GM19025 (cell line): ENCODE measurements at regions not wholly inside any gene's neighbourhood (a gene's known extent, or its start where the extent isn't known, plus 50 kb on each side); places are given as distances from the start of the nearest gene placed in this dataset.

Experiments used
- ATAC-seq: cut with Tn5 transposase; IDR thresholded peaks from one replicate; pipeline ENCODE4 v1.9.1; 2021; ENCODE audit warnings: mild to moderate bottlenecking, low read depth, moderate library complexity; ENCODE audit not compliant: unreplicated experiment

DNA sequence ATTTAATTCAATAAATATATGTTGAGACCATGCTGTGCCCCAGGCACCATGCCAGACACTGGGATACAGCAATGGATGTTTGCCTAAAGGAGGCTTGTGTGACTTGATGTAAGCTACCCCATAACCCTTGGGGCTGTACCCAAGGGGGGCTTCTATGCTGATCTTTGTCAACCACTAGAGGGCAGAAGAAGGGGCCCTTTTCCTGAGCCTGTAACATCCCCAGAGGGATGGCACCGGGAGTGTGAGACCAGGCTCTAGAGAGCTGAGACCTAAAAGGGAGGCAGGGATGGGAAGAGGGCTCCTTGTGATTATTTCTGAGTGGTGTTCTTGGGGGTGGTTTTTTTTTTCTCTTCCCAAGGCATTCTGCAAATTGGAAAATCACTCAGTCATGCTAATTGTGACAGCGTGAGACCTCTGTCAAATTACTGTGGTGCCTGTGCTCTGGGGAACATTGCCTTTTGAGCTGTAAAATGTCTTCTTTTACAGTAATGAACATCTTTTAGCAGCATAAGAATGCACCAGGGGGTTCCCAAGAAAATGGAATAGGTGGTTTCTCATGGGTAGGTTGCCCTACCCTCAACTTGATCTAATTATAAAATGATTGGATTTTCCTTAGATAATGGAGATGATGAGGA, 138.7 kb upstream of the SLC24A3 start:
- ATAC-seq: no peak

- no peak for ATAC-seq
These were observed 138.1 kb upstream of the SLC24A3 start for GRCh38 chr20:19074356-19074755.

- ATAC-seq: peak; percentile 46
These were observed 137.5 kb upstream of the SLC24A3 start for GRCh38 chr20:19074828-19075516.

- no peak for ATAC-seq
These were observed 134.8 kb upstream of the SLC24A3 start for GRCh38 chr20:19077370-19078220.

- no peak for ATAC-seq
These were observed 133.7 kb upstream of the SLC24A3 start for GRCh38 chr20:19078448-19079373.

- no peak for ATAC-seq
These were observed 132.7 kb upstream of the SLC24A3 start for GRCh38 chr20:19079536-19080299.

DNA sequence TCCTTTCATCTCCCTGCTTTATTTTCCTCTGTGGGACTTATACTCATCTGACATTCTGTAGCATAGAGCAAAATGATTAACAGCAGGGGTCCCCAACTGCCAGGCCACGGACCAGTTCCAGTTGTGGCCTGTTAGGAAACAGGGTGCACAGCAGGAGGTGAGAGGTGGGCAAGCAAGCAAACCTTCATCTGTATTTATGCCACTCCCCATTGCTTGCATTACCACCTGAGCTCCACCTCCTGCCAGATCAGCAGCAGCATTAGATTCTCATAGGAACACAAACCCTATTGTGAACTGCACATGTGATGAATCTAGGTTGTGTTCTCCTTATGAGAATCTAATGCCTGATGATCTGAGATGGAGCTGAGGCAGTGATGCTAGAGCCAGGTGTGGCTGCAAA, 130.5 kb upstream of the SLC24A3 start:
- ATAC-seq: no peak

- no peak for ATAC-seq
These were observed 129.3 kb upstream of the SLC24A3 start for GRCh38 chr20:19083136-19083621.

DNA sequence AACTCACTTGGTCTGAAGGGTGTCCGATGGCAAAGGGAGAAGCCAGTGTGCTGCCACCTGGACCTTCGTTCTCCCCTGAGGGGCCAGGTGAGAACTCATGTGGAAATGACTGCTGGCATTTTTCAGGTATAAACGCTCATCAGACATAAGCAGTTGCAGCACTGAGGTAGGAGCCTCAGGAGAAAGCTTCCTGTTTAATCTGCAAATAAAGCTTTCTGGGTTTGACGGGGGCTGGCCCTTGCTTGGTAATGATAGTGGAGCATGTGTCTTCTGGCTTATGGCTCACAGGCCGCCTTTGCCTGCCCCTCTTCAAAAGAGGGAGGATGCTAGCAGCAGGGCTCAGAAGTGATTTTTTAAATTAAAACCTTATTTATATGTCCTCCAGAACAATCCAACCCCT, 122.1 kb upstream of the SLC24A3 start:
- no peak for ATAC-seq

GRCh38 chr20:19094959-19095541, 117.4 kb upstream of the SLC24A3 start:
- no peak for ATAC-seq

GRCh38 chr20:19095762-19096161, 116.7 kb upstream of the SLC24A3 start:
- ATAC-seq: no peak

DNA sequence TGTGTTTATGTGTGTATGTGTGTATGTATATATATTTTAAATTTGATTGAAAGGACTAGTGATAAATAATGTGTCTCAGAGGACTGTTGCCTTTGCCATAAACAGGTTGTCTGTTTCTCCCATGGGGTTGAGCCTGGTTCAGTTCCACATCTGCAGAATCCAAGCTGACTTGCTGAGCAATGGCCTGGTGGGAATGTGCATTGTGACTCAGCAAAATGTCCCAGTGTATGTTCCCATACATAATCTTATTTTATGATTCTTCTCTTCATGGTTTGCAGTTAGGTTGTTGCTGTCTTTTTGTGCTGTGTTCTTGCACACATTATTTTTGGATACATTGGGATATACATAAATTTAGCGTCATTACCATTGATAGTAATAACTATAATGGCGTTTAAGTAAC, 115.6 kb upstream of the SLC24A3 start:
- ATAC-seq: no peak

DNA sequence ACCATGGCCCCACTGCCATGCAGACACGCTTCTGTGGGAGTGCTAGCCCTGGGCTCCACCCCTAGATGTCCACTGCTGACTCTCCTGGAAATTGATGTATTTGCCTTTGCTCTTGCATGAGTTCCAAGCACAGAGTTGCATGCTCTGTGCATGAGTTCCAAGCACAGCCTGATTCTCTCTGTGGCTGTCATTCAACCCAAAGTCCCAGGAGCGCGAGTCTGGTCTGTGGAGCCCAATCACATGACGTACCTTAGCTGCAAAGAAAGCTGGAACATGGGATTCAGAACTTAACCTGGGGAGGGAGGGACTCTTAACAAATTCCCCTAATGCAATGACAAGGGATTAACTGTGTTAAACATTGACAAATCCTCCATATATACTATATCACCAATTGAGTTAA, 114.3 kb upstream of the SLC24A3 start:
- no peak for ATAC-seq

DNA sequence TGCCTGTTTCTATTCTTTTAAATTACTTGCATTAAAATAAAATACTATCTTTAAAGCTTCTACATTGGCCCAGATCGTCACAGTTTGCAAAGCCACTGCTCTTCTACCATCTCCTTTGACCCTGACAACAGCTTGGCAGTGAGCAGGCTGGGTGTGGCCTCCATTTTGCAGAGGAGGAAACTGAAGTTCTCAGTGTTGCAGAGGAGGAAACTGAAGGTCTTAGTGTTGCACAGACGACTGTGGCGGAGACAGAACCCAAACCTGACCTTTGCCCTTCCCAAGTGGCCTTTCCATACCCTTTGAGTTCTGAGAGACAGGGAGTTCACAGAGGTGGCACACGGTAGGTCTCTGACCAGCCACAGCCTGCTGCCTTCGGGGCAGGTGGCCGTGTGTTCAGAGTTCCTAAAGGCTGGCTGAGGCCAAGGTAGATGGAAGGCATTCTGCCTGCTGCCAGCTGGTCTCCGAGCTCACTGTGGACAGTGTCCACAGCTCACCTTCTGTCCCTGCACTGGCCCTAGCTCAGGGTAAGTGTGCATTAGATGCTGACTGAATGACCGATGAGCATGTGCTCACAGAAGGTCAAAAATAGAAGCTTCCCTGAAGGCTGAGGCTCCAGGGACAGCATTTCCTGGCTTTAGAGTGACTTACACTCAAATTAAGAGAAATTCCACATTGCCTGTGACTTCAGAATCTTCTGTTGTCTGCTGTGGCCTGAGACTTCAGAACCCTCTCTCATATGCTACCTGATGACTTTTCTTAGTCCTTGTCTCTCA, 113.5 kb upstream of the SLC24A3 start:
- ATAC-seq: no peak

DNA sequence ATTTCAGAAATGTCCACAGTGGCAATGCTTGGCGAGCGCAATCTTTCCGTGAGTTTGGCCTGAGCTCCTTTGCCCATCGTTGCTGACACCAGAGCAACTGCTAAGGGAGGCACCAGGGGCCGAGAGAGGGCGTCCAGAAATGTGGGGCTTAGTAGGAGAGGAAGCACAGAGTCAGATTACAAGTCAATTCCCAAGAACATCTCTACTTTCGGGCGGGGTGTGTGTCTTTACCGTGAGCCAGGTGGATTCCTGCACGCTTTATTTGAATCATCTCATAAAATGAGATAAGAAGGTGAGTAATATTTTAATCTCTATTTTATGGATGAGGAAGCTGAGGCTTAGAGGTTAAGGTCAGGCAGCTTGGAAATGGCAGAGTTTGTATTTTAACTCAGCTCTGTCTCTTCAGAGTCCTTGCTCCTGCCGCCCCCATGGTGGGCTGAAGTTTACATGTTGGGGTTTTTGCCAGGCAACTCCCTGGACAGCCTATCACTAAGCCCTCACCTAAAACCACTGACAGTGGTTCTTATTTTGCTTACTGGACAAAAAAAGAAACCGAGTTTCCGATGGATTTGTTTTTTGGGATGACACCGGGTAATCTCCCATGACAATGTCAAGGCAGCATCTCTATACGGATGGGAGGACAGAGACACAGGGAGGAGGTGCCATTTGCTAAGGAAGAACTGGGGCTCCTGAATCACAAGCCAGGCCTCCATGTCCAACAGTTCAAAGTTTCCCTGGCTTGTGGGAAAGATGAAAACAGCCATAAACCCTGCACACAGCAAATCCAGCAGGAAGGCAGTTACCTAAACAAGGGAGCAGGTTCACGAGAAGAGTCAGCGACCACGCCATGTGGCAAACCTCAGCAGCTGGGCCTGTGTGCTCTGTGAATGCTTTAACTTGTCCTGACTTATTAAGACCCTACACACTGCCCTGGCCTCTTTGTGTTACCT, 112.6 kb upstream of the SLC24A3 start:
- ATAC-seq: no peak

DNA sequence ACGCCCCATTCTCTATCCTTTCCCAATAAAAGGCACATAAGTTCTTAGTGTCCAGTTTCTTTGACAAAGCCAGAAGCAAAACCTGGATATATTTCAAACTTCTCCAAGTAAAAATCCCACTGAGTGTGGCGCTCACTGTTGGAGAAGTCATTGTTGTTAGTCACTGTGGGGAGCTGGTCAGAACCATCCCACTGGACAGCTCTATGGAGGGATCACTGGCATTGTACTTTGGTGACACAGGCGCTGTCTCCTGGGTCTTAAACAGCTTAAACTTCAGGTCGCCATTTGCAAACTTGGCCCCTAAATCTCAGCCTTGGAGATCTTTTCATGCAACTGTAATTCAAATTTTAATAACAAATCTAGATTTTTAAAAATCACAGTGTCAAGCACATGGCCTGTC, 111.5 kb upstream of the SLC24A3 start:
- ATAC-seq: no peak

DNA sequence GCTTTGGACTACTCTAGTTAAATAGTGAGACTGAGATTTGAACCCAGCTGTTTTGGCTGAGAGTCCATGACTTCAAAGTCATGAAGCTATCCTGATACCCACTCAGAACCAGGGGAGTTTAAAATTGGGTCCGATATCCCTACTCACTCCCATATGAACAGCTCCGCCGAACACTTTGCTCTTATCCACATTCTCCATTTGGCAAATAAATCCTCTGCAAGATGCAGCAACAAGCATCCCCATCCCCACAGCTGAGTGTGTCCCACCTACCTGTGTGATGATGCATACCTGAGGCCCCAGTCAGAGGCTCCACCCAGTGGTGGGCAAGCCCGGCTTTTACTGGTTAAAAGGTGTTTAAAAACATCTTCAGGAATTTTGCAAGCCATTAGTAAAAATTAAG, 108.3 kb upstream of the SLC24A3 start:
- no peak for ATAC-seq
